ENCODE measurements at regions not wholly inside any gene's neighbourhood (a gene's known extent, or its start where the extent isn't known, plus 50 kb on each side); places are given as distances from the start of the nearest gene placed in this dataset.

DNA sequence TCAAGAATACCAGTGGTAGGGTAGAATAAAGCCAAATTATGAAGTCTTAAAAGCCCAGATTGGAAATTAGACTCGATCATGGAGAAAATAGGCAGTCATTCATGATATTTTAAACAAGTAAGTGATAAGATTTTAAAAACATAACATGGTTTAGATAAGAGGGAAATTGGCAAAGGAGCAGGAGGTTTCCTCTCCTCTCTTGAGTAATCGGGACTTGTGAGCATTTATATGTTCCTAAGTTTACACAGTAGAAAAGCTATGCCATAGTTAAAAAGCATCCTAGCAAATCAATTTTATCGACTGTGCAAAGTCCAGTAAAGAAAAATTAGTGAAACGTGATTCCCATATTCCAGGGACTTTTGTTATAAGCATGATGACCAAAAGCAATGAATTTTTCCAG is 313.2 kb downstream of the AHR start:
- no peak for TF ChIP-seq CTCF (IDR thresholded peaks at IDR 0.05)
- no peak for TF ChIP-seq POLR2A (IDR thresholded peaks at IDR 0.05)
